ENCODE measurements at regions not wholly inside any gene's neighbourhood (a gene's known extent, or its start where the extent isn't known, plus 50 kb on each side); places are given as distances from the start of the nearest gene placed in this dataset.

DNA sequence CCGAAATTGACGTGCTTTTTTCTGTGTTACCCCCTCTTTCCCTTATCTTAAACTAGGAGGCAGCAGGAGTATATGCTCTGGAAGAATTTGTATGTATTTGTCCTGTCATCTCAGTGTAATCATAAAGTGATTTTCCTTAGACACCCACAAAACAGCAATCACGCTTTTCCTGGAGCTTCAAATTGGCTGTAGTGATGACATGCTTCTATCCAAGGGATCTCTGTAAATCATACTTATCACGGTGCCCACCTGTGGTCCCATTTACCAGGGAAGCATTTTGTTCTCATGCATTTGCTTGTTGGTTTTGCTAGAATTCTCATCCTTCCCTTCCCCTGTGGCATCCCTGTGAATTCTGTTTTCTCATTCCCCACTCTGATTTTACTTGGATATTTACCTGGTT lies 220.8 kb upstream of the THUMPD2 start:
- Histone ChIP-seq H3K4me3 (replicated peaks in 1 of 3; ENCODE audit: insufficient read depth in 1 of 3, low read depth in 2 of 3, low read length in 3 of 3) (no peak overlapping the region), H3K9ac (ENCODE audit: insufficient read depth, low read depth, low read length) (no peak overlapping the region), H3K4me2 (ENCODE audit: low read depth, low read length) (no peak overlapping the region), H3K4me1 (ENCODE audit: insufficient read depth, low read length) (no peaks in the 10 kb centered on the region), H2AFZ (ENCODE audit: low read length) (no peak overlapping the region), H3K36me3 (replicated peaks in 1 of 2; ENCODE audit: control insufficient read depth in 1 of 2, insufficient read depth in 2 of 2, low read length in 2 of 2) (no peaks in the 10 kb centered on the region), H4K20me1 (ENCODE audit: insufficient read depth, low read length) (no peaks in the 10 kb centered on the region), H3K27me3 (ENCODE audit: control insufficient read depth in 1 of 2, insufficient read depth in 2 of 2, low read length in 2 of 2) (no peaks in the 10 kb centered on the region), H3K79me2 (ENCODE audit: insufficient read depth, low read length) (no peaks in the 10 kb centered on the region), H3K9me3 (ENCODE audit: low read length) (no peaks in the 10 kb centered on the region), H3K27ac (ENCODE audit: extremely low read length, insufficient read depth, low read length) (no peak overlapping the region)
- in situ Hi-C loops (cut with HindIII; ENCODE audit: extremely low pct_ligation_motif_present, low pct_unique_long_range_greater_than_20kb) (no loop called here), intact Hi-C loops (cut with micrococcal nuclease; ENCODE audit: unreplicated experiment) (no loop called here)
- POLR2A ChIA-PET = no interaction called here
- ATAC-seq = no peak
- CTCF ChIA-PET (ENCODE audit: low intra/inter-chr PET ratio, low total read pairs) = no interaction called here
- no peak for DNase-seq (ENCODE audit: low spot score)
- 2% methylated on average over 4 of the region's 4 CpGs for WGBS (ENCODE audit: low lambda C conversion rate)
- TF ChIP-seq POLR2AphosphoS5 (IDR thresholded peaks at IDR 0.05; ENCODE audit: low read depth, low read length) (no peak), ZNF484 (CRISPR knock-in tag; IDR thresholded peaks at IDR 0.05; ENCODE audit: borderline replicate concordance, low read depth) (no peak), PRMT3 (CRISPR knock-in tag; IDR thresholded peaks at IDR 0.05; ENCODE audit: borderline replicate concordance, low read depth) (no peak), CBX1 (IDR thresholded peaks at IDR 0.05; ENCODE audit: low read depth) (no peak), SCMH1 (CRISPR knock-in tag; IDR thresholded peaks at IDR 0.05; ENCODE audit: borderline replicate concordance) (no peak), ZNF24 (IDR thresholded peaks at IDR 0.05) (no peak), RORA (CRISPR knock-in tag; IDR thresholded peaks at IDR 0.05) (no peak), ZNF260 (CRISPR knock-in tag; IDR thresholded peaks at IDR 0.05; ENCODE audit: borderline replicate concordance, low read depth) (no peak), HOXA9 (CRISPR knock-in tag; IDR thresholded peaks at IDR 0.05; ENCODE audit: borderline replicate concordance) (no peak), ZC3H4 (CRISPR knock-in tag; IDR thresholded peaks at IDR 0.05; ENCODE audit: borderline replicate concordance) (no peak), ZNF546 (CRISPR knock-in tag; conservative IDR thresholded peaks at IDR 0.05) (no peak), ZFP82 (CRISPR knock-in tag; IDR thresholded peaks at IDR 0.05; ENCODE audit: borderline replicate concordance) (no peak), ZKSCAN1 (IDR thresholded peaks at IDR 0.05; ENCODE audit: low read length) (no peak), HNRNPL (IDR thresholded peaks at IDR 0.05; ENCODE audit: low read depth, low read length) (no peak), KLF16 (CRISPR knock-in tag; IDR thresholded peaks at IDR 0.05) (no peak), SIN3A (IDR thresholded peaks at IDR 0.05; ENCODE audit: borderline replicate concordance, low read depth, low read length) (no peak)
- TF ChIP-seq, protein P1, sequence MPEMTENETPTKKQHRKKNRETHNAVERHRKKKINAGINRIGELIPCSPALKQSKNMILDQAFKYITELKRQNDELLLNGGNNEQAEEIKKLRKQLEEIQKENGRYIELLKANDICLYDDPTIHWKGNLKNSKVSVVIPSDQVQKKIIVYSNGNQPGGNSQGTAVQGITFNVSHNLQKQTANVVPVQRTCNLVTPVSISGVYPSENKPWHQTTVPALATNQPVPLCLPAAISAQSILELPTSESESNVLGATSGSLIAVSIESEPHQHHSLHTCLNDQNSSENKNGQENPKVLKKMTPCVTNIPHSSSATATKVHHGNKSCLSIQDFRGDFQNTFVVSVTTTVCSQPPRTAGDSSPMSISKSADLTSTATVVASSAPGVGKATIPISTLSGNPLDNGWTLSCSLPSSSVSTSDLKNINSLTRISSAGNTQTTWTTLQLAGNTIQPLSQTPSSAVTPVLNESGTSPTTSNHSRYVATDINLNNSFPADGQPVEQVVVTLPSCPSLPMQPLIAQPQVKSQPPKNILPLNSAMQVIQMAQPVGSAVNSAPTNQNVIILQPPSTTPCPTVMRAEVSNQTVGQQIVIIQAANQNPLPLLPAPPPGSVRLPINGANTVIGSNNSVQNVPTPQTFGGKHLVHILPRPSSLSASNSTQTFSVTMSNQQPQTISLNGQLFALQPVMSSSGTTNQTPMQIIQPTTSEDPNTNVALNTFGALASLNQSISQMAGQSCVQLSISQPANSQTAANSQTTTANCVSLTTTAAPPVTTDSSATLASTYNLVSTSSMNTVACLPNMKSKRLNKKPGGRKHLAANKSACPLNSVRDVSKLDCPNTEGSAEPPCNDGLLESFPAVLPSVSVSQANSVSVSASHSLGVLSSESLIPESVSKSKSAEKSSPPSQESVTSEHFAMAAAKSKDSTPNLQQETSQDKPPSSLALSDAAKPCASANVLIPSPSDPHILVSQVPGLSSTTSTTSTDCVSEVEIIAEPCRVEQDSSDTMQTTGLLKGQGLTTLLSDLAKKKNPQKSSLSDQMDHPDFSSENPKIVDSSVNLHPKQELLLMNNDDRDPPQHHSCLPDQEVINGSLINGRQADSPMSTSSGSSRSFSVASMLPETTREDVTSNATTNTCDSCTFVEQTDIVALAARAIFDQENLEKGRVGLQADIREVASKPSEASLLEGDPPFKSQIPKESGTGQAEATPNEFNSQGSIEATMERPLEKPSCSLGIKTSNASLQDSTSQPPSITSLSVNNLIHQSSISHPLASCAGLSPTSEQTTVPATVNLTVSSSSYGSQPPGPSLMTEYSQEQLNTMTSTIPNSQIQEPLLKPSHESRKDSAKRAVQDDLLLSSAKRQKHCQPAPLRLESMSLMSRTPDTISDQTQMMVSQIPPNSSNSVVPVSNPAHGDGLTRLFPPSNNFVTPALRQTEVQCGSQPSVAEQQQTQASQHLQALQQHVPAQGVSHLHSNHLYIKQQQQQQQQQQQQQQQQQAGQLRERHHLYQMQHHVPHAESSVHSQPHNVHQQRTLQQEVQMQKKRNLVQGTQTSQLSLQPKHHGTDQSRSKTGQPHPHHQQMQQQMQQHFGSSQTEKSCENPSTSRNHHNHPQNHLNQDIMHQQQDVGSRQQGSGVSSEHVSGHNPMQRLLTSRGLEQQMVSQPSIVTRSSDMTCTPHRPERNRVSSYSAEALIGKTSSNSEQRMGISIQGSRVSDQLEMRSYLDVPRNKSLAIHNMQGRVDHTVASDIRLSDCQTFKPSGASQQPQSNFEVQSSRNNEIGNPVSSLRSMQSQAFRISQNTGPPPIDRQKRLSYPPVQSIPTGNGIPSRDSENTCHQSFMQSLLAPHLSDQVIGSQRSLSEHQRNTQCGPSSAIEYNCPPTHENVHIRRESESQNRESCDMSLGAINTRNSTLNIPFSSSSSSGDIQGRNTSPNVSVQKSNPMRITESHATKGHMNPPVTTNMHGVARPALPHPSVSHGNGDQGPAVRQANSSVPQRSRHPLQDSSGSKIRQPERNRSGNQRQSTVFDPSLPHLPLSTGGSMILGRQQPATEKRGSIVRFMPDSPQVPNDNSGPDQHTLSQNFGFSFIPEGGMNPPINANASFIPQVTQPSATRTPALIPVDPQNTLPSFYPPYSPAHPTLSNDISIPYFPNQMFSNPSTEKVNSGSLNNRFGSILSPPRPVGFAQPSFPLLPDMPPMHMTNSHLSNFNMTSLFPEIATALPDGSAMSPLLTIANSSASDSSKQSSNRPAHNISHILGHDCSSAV (CRISPR knock-in tag; IDR thresholded peaks at IDR 0.05; ENCODE audit: borderline replicate concordance) = no peak
- TF ChIP-seq, protein P2, sequence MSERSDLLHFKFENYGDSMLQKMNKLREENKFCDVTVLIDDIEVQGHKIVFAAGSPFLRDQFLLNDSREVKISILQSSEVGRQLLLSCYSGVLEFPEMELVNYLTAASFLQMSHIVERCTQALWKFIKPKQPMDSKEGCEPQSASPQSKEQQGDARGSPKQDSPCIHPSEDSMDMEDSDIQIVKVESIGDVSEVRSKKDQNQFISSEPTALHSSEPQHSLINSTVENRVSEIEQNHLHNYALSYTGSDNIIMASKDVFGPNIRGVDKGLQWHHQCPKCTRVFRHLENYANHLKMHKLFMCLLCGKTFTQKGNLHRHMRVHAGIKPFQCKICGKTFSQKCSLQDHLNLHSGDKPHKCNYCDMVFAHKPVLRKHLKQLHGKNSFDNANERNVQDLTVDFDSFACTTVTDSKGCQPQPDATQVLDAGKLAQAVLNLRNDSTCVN (CRISPR knock-in tag; IDR thresholded peaks at IDR 0.05; ENCODE audit: borderline replicate concordance) = no peak
- FAIRE-seq = no peak
- no TSS peak for BruUV-seq (replicated peaks)

Data from HepG2 (cell line).